ENCODE measurements at regions not wholly inside any gene's neighbourhood (a gene's known extent, or its start where the extent isn't known, plus 50 kb on each side); places are given as distances from the start of the nearest gene placed in this dataset.

- TF ChIP-seq CTCF (IDR thresholded peaks at IDR 0.05) (no peak), JUN (IDR thresholded peaks at IDR 0.05) (no peak), RCOR1 (IDR thresholded peaks at IDR 0.05; ENCODE audit: low read depth, low read length) (no peak), RFX5 (IDR thresholded peaks at IDR 0.05) (no peak), ESRRA (IDR thresholded peaks at IDR 0.05; ENCODE audit: borderline replicate concordance, low read length) (no peak), CHD2 (IDR thresholded peaks at IDR 0.05; ENCODE audit: low read length, partially characterized antibody) (no peak), SMC3 (IDR thresholded peaks at IDR 0.05) (no peak), JUNB (IDR thresholded peaks at IDR 0.05) (no peak), RAD21 (conservative IDR thresholded peaks at IDR 0.05 in 1 of 2, IDR thresholded peaks at IDR 0.05 in 1 of 2) (no peak)
- TF ChIP-seq, protein P1, sequence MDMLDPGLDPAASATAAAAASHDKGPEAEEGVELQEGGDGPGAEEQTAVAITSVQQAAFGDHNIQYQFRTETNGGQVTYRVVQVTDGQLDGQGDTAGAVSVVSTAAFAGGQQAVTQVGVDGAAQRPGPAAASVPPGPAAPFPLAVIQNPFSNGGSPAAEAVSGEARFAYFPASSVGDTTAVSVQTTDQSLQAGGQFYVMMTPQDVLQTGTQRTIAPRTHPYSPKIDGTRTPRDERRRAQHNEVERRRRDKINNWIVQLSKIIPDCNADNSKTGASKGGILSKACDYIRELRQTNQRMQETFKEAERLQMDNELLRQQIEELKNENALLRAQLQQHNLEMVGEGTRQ (IDR thresholded peaks at IDR 0.05), result no peak
Observed at GRCh38 chr4:77510367-77510766, 95.3 kb upstream of the CXCL13 start.
